ENCODE measurements at regions not wholly inside any gene's neighbourhood (a gene's known extent, or its start where the extent isn't known, plus 50 kb on each side); places are given as distances from the start of the nearest gene placed in this dataset.

DNA sequence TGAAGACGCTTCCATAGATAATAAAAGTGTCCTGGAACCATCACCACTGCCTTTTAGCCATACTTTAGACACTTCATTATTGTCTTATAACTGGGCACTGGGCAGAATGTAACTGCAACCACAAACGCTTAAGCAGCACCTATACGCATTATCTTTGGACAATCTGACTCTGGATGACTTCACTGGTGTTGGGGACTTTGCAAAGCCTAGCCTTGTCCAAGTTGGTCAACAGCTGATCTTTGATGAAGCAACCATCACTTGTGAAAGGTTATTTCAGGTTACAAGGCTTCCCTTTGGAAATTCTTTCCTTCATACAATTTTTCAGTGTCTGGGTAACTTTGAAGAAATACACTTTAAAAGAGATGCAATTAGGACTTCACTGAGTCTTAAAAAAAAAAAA is 77.8 kb upstream of the ZNF462 start (continued):
- TF ChIP-seq, protein P1, sequence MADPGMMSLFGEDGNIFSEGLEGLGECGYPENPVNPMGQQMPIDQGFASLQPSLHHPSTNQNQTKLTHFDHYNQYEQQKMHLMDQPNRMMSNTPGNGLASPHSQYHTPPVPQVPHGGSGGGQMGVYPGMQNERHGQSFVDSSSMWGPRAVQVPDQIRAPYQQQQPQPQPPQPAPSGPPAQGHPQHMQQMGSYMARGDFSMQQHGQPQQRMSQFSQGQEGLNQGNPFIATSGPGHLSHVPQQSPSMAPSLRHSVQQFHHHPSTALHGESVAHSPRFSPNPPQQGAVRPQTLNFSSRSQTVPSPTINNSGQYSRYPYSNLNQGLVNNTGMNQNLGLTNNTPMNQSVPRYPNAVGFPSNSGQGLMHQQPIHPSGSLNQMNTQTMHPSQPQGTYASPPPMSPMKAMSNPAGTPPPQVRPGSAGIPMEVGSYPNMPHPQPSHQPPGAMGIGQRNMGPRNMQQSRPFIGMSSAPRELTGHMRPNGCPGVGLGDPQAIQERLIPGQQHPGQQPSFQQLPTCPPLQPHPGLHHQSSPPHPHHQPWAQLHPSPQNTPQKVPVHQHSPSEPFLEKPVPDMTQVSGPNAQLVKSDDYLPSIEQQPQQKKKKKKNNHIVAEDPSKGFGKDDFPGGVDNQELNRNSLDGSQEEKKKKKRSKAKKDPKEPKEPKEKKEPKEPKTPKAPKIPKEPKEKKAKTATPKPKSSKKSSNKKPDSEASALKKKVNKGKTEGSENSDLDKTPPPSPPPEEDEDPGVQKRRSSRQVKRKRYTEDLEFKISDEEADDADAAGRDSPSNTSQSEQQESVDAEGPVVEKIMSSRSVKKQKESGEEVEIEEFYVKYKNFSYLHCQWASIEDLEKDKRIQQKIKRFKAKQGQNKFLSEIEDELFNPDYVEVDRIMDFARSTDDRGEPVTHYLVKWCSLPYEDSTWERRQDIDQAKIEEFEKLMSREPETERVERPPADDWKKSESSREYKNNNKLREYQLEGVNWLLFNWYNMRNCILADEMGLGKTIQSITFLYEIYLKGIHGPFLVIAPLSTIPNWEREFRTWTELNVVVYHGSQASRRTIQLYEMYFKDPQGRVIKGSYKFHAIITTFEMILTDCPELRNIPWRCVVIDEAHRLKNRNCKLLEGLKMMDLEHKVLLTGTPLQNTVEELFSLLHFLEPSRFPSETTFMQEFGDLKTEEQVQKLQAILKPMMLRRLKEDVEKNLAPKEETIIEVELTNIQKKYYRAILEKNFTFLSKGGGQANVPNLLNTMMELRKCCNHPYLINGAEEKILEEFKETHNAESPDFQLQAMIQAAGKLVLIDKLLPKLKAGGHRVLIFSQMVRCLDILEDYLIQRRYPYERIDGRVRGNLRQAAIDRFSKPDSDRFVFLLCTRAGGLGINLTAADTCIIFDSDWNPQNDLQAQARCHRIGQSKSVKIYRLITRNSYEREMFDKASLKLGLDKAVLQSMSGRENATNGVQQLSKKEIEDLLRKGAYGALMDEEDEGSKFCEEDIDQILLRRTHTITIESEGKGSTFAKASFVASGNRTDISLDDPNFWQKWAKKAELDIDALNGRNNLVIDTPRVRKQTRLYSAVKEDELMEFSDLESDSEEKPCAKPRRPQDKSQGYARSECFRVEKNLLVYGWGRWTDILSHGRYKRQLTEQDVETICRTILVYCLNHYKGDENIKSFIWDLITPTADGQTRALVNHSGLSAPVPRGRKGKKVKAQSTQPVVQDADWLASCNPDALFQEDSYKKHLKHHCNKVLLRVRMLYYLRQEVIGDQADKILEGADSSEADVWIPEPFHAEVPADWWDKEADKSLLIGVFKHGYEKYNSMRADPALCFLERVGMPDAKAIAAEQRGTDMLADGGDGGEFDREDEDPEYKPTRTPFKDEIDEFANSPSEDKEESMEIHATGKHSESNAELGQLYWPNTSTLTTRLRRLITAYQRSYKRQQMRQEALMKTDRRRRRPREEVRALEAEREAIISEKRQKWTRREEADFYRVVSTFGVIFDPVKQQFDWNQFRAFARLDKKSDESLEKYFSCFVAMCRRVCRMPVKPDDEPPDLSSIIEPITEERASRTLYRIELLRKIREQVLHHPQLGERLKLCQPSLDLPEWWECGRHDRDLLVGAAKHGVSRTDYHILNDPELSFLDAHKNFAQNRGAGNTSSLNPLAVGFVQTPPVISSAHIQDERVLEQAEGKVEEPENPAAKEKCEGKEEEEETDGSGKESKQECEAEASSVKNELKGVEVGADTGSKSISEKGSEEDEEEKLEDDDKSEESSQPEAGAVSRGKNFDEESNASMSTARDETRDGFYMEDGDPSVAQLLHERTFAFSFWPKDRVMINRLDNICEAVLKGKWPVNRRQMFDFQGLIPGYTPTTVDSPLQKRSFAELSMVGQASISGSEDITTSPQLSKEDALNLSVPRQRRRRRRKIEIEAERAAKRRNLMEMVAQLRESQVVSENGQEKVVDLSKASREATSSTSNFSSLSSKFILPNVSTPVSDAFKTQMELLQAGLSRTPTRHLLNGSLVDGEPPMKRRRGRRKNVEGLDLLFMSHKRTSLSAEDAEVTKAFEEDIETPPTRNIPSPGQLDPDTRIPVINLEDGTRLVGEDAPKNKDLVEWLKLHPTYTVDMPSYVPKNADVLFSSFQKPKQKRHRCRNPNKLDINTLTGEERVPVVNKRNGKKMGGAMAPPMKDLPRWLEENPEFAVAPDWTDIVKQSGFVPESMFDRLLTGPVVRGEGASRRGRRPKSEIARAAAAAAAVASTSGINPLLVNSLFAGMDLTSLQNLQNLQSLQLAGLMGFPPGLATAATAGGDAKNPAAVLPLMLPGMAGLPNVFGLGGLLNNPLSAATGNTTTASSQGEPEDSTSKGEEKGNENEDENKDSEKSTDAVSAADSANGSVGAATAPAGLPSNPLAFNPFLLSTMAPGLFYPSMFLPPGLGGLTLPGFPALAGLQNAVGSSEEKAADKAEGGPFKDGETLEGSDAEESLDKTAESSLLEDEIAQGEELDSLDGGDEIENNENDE (IDR thresholded peaks at IDR 0.05; ENCODE audit: insufficient replicate concordance, low read length) = no peak

Measured in H1 (cell line).